Activated CD8-positive, alpha-beta memory T cell treated with anti-CD3 and anti-CD28 coated beads, Interleukin-2, amount 10 ng/mL, durations not matched to agents 7 days and 5 days (primary cell): ENCODE measurements at regions not wholly inside any gene's neighbourhood (a gene's known extent, or its start where the extent isn't known, plus 50 kb on each side); places are given as distances from the start of the nearest gene placed in this dataset.

ENCODE experiments used
- ATAC-seq: fragments of 150-1000 bp; cut with Tn5 transposase; one replicate; pipeline ENCODE4 v1.10.0; 2021; ENCODE audit warnings: moderate library complexity
- CTCF ChIA-PET: fragments of 350-600 bp; sonication (Branson Sonifier 250); formaldehyde crosslinking; loops from one replicate; lab custom pipeline; 2021; ENCODE audit warnings: antibody characterized with exemption; lab: Charles Lee
- DNase-seq: peaks from one replicate; pipeline ENCODE4 v3.0.0-alpha.2; 2020
- H3K27ac Mint-ChIP-seq: one replicate; pipeline ENCODE4 v1.8.0; 2021; ENCODE audit warnings: mild to moderate bottlenecking, mixed read lengths
- H3K27me3 Mint-ChIP-seq: one replicate; pipeline ENCODE4 v1.8.0; 2021; ENCODE audit warnings: mixed read lengths
- H3K36me3 Mint-ChIP-seq: one replicate; pipeline ENCODE4 v1.8.0; 2021; ENCODE audit warnings: mild to moderate bottlenecking, mixed read lengths
- H3K4me1 Mint-ChIP-seq: one replicate; pipeline ENCODE4 v1.8.0; 2021; ENCODE audit warnings: mixed read lengths
- H3K4me3 Mint-ChIP-seq: one replicate; pipeline ENCODE4 v1.8.0; 2021; ENCODE audit warnings: mild to moderate bottlenecking, moderate library complexity, mixed read lengths
- H3K9me3 Mint-ChIP-seq: one replicate; pipeline ENCODE4 v1.8.0; 2022; ENCODE audit warnings: low read depth, mixed read lengths

- ATAC-seq: no peak
- Mint-ChIP-seq H3K9me3 (peaks cover 2% of the 10 kb centered on the region), H3K4me1 (no peaks in the 10 kb centered on the region)
Measured at GRCh38 chr5:92581690-92582089, 999.3 kb downstream of the NR2F1-AS1 start.

GRCh38 chr5:92581249-92581648 is 999.8 kb downstream of the NR2F1-AS1 start:
- no peak overlapping the region for H3K4me3 Mint-ChIP-seq
- no peak overlapping the region for H3K27ac Mint-ChIP-seq
- peaks cover 2% of the 10 kb centered on the region for H3K9me3 Mint-ChIP-seq
- ATAC-seq: no peak
- CTCF ChIA-PET: no interaction called here
- H3K4me1 Mint-ChIP-seq: no peaks in the 10 kb centered on the region
- H3K36me3 Mint-ChIP-seq: no peaks in the 10 kb centered on the region
- no peak for DNase-seq
- H3K27me3 Mint-ChIP-seq: no peaks in the 10 kb centered on the region

More at GRCh38 chr5:92581690-92582089, 999.3 kb downstream of the NR2F1-AS1 start:
- H3K4me3 Mint-ChIP-seq: no peak overlapping the region
- no peaks in the 10 kb centered on the region for H3K36me3 Mint-ChIP-seq
- CTCF ChIA-PET: no interaction called here
- DNase-seq: no peak
- no peak overlapping the region for H3K27ac Mint-ChIP-seq
- no peaks in the 10 kb centered on the region for H3K27me3 Mint-ChIP-seq

- Mint-ChIP-seq H3K4me3 (no peak overlapping the region), H3K27ac (no peak overlapping the region), H3K36me3 (no peaks in the 10 kb centered on the region), H3K9me3 (peaks cover 2% of the 10 kb centered on the region), H3K4me1 (no peaks in the 10 kb centered on the region), H3K27me3 (no peaks in the 10 kb centered on the region)
- ATAC-seq (no peak), DNase-seq (no peak)
- CTCF ChIA-PET: no interaction called here
Measured at GRCh38 chr5:92580814-92581213, 1000.2 kb downstream of the NR2F1-AS1 start.

- Mint-ChIP-seq H3K4me3 (no peak overlapping the region), H3K4me1 (no peaks in the 10 kb centered on the region), H3K36me3 (no peaks in the 10 kb centered on the region), H3K27me3 (no peaks in the 10 kb centered on the region), H3K27ac (no peak overlapping the region), H3K9me3 (peaks cover 2% of the 10 kb centered on the region)
- DNase-seq (no peak), ATAC-seq (no peak)
- CTCF ChIA-PET: no interaction called here
Measured at GRCh38 chr5:92574023-92574422, 1007.0 kb downstream of the NR2F1-AS1 start.

GRCh38 chr5:92568522-92568921 is 1012.5 kb downstream of the NR2F1-AS1 start:
- ATAC-seq (no peak), DNase-seq (no peak)
- H3K9me3 Mint-ChIP-seq: no peaks in the 10 kb centered on the region
- CTCF ChIA-PET: no interaction called here
- no peaks in the 10 kb centered on the region for H3K4me1 Mint-ChIP-seq
- H3K27me3 Mint-ChIP-seq: no peaks in the 10 kb centered on the region
- no peaks in the 10 kb centered on the region for H3K36me3 Mint-ChIP-seq
- H3K4me3 Mint-ChIP-seq: no peak overlapping the region
- H3K27ac Mint-ChIP-seq: no peak overlapping the region

GRCh38 chr5:92567831-92568450 is 1013.1 kb downstream of the NR2F1-AS1 start:
- H3K4me3 Mint-ChIP-seq: no peak overlapping the region
- H3K4me1 Mint-ChIP-seq: no peaks in the 10 kb centered on the region
- H3K36me3 Mint-ChIP-seq: no peaks in the 10 kb centered on the region
- CTCF ChIA-PET: no interaction called here
- ATAC-seq (no peak), DNase-seq (no peak)
- no peaks in the 10 kb centered on the region for H3K27me3 Mint-ChIP-seq
- no peak overlapping the region for H3K27ac Mint-ChIP-seq
- no peaks in the 10 kb centered on the region for H3K9me3 Mint-ChIP-seq

GRCh38 chr5:92566113-92566786 is 1014.8 kb downstream of the NR2F1-AS1 start:
- ATAC-seq: no peak
- Mint-ChIP-seq H3K4me1 (no peaks in the 10 kb centered on the region), H3K27ac (no peak overlapping the region)

GRCh38 chr5:92565673-92566072 is 1015.3 kb downstream of the NR2F1-AS1 start:
- H3K27me3 Mint-ChIP-seq: no peaks in the 10 kb centered on the region
- H3K9me3 Mint-ChIP-seq: no peaks in the 10 kb centered on the region
- DNase-seq: no peak
- no peak for ATAC-seq
- CTCF ChIA-PET: no interaction called here
- H3K4me1 Mint-ChIP-seq: no peaks in the 10 kb centered on the region
- H3K4me3 Mint-ChIP-seq: no peak overlapping the region
- H3K36me3 Mint-ChIP-seq: no peaks in the 10 kb centered on the region
- no peak overlapping the region for H3K27ac Mint-ChIP-seq

More at GRCh38 chr5:92566113-92566786, 1014.8 kb downstream of the NR2F1-AS1 start:
- no peaks in the 10 kb centered on the region for H3K27me3 Mint-ChIP-seq
- H3K4me3 Mint-ChIP-seq: no peak overlapping the region
- no peaks in the 10 kb centered on the region for H3K9me3 Mint-ChIP-seq
- no peaks in the 10 kb centered on the region for H3K36me3 Mint-ChIP-seq
- DNase-seq: no peak
- CTCF ChIA-PET: no interaction called here

- ATAC-seq (no peak), DNase-seq (no peak)
- Mint-ChIP-seq H3K27ac (no peak overlapping the region), H3K4me3 (no peak overlapping the region), H3K4me1 (no peaks in the 10 kb centered on the region), H3K36me3 (no peaks in the 10 kb centered on the region), H3K27me3 (no peaks in the 10 kb centered on the region), H3K9me3 (no peaks in the 10 kb centered on the region)
- CTCF ChIA-PET: no interaction called here
Measured at GRCh38 chr5:92562065-92562464, 1019.0 kb downstream of the NR2F1-AS1 start.

- CTCF ChIA-PET: interaction anchor here (0.7 kb wide), 1 partner anchor 16 kb away, joined by 3 read pairs; no protein-coding TSS in a partner anchor
- no peaks in the 10 kb centered on the region for H3K27me3 Mint-ChIP-seq
- H3K9me3 Mint-ChIP-seq: peaks cover under 1% of the 10 kb centered on the region
- no peaks in the 10 kb centered on the region for H3K4me1 Mint-ChIP-seq
- no peak for ATAC-seq
- no peak for DNase-seq
- no peak overlapping the region for H3K4me3 Mint-ChIP-seq
- H3K27ac Mint-ChIP-seq: no peak overlapping the region
- H3K36me3 Mint-ChIP-seq: no peaks in the 10 kb centered on the region
Measured at GRCh38 chr5:92561411-92561959, 1019.5 kb downstream of the NR2F1-AS1 start.

GRCh38 chr5:92560698-92561401 is 1020.2 kb downstream of the NR2F1-AS1 start:
- no peak overlapping the region for H3K27ac Mint-ChIP-seq
- H3K9me3 Mint-ChIP-seq: peaks cover 4% of the 10 kb centered on the region
- ATAC-seq (no peak), DNase-seq (no peak)
- no peak overlapping the region for H3K4me3 Mint-ChIP-seq
- CTCF ChIA-PET: interaction anchor here (0.7 kb wide), 1 partner anchor 17 kb away, joined by 3 read pairs; no protein-coding TSS in a partner anchor
- no peaks in the 10 kb centered on the region for H3K4me1 Mint-ChIP-seq
- no peaks in the 10 kb centered on the region for H3K36me3 Mint-ChIP-seq
- H3K27me3 Mint-ChIP-seq: no peaks in the 10 kb centered on the region

- CTCF ChIA-PET: no interaction called here
- Mint-ChIP-seq H3K4me1 (no peaks in the 10 kb centered on the region), H3K27me3 (no peaks in the 10 kb centered on the region), H3K9me3 (peaks cover 4% of the 10 kb centered on the region), H3K36me3 (no peaks in the 10 kb centered on the region), H3K4me3 (no peak overlapping the region), H3K27ac (no peak overlapping the region)
- no peak for DNase-seq
- no peak for ATAC-seq
Measured at GRCh38 chr5:92559781-92560180, 1021.2 kb downstream of the NR2F1-AS1 start.

GRCh38 chr5:92559331-92559730 is 1021.7 kb downstream of the NR2F1-AS1 start:
- Mint-ChIP-seq H3K27me3 (no peaks in the 10 kb centered on the region), H3K9me3 (peaks cover 4% of the 10 kb centered on the region), H3K4me3 (no peak overlapping the region), H3K4me1 (no peaks in the 10 kb centered on the region), H3K36me3 (no peaks in the 10 kb centered on the region), H3K27ac (no peak overlapping the region)
- ATAC-seq: no peak
- CTCF ChIA-PET: no interaction called here
- no peak for DNase-seq
